Skeletal muscle cell (primary cell): ENCODE measurements at regions not wholly inside any gene's neighbourhood (a gene's known extent, or its start where the extent isn't known, plus 50 kb on each side); places are given as distances from the start of the nearest gene placed in this dataset.
"Not testable (repeated sequence)": the region's sequence is repeated elsewhere in the genome, so short reads cannot be mapped to it uniquely, and the experiment has no call there.

ENCODE experiments used
- DNase-seq: peaks from one replicate; pipeline ENCODE4 v3.0.0-alpha.2; 2010; ENCODE audit warnings: low read depth
- H3K4me3 ChIP-seq: 2 replicates; pipeline ENCODE4 v1.5.1; 2011; ENCODE audit warnings: low read depth, mild to moderate bottlenecking, control low read depth, low read length, moderate library complexity

DNA sequence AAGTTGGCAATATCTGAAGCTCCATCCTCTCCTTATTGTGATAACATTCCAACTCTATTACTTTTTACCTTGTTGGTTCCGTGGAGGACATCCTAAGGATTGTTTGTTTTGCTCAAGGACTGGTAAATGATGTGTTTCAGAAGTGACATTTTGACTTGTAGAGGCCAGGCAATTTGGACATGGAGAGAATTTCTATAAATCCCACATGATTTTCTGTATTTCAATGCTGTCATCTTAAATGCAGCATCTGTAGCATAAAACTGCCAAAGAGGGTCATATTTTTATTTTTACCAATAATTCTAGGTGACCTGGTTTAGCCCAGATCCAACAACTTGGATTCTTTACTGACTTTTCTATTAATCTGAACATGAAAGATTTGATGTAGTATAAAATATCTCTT, 328.4 kb downstream of the BMP4 start:
- no peak overlapping the region for H3K4me3 ChIP-seq
- DNase-seq = no peak

DNA sequence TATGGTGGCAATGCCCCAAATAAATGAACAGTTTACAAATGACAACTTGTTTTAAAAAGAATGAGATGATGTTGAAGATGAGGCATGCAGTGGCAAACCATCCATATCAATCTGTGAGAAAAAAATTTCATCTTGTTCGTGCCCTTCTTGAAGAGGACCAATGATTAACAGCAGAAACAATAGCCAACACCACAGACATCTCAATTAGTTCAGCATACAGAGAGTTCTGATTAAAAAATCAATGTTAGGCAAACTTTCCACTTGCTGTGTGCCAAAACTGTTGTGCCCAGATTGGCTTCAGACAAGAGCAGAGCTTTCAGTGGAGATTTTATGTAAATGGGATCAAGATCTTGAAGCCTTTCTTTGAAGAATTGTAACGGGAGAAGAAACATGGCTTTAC, 329.9 kb downstream of the BMP4 start:
- no peak for DNase-seq
- no peak overlapping the region for H3K4me3 ChIP-seq

DNA sequence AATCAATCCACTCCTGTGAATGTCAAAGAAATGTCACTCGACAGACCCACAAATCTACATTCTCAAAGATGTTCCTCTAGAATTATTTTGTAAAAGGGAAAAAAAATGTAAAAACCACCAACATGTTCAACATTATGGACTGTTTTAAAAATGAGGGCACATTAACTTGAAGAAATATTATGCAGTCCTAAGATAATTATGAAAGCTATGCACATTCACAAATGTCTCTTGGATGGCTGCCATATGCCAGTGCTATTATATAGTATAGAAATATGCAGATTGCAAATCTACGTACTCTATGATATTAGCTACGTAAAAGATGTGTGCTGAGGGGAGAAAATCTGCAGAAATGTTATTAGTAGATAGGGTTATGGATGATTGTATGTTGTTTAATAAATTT, 334.2 kb downstream of the BMP4 start:
- no peak for DNase-seq
- H3K4me3 ChIP-seq = no peak overlapping the region

DNA sequence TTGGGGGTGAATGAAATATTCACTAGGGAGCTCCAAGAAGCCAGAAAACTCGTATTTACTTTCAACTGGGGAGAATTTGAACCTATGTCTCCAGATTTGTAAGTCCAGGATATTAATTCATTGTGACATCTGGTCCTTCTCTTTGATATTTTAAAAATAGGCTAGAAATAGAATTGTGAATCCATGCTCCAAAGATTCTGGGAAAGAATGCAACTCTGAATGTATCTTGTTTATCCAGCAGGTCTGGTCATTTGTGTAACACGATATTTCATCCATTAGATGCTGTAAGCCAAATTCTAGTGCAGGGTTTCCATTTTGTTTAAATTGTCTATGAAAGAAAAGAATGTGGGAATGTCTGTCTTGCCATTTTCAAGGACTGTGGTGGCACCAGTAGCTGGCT, 334.7 kb downstream of the BMP4 start:
- no peak for DNase-seq
- no peak overlapping the region for H3K4me3 ChIP-seq

DNA sequence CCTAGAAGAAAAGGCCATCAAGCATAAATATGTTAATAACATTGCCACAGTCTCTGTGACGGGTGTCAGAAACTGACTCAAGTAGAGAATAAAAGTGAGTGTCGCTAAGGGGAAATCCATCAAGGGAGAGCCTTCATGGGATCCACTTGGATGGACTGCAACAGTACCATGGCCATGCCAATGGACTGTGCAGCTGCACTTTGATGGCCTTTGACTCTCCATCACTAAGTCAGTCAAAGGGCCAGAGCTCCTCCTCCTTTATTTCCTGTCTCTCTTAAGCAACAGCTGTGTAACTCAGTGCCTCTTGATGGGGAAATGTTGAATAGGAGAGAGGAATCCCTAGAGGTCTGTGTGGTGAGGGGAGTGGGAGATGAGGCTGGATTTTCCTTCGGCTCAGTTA, 335.2 kb downstream of the BMP4 start:
- DNase-seq = no peak
- no peak overlapping the region for H3K4me3 ChIP-seq

DNA sequence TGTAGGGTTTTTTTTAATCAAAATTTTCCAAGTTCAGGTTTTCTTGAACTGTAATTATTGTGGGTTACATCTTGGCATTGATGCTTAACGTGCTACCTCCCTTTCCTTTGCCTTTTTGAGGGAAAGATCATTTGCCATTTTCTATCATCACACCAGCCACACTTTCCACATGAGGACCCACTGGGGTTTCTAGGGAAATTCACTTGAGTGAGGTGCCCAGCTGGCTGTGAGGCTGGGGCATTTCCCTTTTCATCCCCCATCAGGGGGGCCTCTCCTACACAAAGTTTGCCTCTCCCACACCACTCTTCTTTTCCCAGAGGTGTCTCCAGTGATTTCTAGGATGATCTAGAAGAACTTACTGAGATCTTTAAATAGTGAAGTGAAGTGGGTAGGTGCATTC, 335.7 kb downstream of the BMP4 start:
- no peak for DNase-seq

DNA sequence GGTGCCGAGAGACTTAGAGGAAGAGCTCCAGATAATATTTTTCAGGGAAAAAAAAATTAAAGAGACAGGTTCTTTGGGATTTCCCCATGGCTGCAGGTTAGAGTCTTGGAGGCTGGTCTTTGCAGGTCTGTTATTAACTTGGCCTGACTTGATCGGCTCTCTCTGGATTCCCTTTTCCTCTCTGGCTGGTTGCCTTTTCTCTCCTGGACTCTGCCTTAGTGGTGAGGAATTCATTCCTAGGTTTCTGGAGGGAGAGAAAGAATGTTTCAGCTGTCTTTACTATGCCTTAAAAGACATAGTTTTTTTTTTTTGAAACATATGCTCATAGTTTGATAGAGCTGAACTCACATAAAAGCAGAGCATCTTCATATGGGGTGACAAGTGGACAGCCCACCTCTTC, 336.3 kb downstream of the BMP4 start:
- no peak overlapping the region for H3K4me3 ChIP-seq
- DNase-seq = no peak

More for the DNA sequence above, 335.7 kb downstream of the BMP4 start:
- H3K4me3 ChIP-seq = no peak overlapping the region

DNA sequence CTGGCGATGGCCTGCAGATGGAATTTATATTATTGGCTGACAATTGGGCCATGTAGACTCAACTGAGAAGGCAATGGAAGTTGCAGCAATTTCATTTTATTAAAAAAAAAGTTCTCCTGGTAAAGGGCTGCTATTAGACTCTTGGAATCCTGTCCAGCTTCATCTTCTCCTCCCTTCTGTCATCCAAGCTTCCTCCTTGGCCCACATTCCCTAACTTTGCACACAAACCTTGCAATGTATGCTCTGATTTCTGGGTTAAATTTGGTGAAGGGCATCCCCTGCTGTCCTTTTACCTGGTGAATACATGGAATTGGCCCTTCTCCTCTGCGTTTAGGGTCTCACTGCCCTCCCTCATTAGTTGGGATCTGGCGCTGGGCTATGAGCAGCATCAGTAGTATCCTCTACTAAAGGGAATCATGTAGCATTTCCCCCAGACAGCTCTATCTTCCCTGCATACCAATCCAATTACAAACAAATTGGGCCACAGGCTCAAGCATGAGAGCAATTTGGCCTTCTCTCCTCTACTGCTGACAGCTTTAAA, 336.9 kb downstream of the BMP4 start:
- no peak for DNase-seq
- no peak overlapping the region for H3K4me3 ChIP-seq

DNA sequence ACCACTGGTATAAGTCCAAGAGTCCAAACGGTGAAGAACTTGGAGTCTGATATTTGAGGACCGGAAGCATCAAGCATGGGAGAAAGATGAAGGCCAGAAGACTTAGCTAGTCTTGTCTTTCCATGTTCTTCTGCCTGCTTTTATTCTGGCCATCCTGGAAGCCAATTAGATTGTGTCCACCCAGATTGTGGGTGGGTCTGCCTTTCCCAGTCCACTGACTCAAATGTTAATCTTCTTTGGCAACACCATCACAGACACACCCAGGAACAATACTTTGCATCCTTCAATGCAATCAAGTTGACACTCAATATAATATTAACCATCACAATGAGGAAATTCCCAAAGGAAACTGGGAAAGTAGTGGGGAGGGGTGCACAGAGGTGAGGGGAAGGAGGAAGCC, 340.1 kb downstream of the BMP4 start:
- not testable (repeated sequence) for DNase-seq, H3K4me3 ChIP-seq

DNA sequence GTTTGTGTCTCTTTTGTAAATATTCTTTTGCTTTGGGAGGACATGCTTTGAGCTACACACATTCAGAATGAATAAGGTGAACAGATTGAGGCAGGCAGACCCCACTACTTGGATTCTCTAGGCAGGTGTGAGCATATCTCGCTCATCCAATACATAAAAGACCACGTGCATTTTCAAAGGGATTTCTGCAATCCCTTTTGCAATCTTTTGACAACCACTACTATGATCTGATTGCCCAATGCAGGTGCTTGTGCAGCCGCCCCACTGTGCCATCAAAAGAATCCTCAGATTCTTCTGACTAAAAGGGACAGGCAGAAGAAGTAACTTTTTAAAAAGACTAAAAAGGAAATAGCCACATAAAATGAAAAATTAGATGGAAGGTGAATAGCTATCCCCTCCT, 341.4 kb downstream of the BMP4 start:
- DNase-seq = no peak
- H3K4me3 ChIP-seq = no peak overlapping the region

DNA sequence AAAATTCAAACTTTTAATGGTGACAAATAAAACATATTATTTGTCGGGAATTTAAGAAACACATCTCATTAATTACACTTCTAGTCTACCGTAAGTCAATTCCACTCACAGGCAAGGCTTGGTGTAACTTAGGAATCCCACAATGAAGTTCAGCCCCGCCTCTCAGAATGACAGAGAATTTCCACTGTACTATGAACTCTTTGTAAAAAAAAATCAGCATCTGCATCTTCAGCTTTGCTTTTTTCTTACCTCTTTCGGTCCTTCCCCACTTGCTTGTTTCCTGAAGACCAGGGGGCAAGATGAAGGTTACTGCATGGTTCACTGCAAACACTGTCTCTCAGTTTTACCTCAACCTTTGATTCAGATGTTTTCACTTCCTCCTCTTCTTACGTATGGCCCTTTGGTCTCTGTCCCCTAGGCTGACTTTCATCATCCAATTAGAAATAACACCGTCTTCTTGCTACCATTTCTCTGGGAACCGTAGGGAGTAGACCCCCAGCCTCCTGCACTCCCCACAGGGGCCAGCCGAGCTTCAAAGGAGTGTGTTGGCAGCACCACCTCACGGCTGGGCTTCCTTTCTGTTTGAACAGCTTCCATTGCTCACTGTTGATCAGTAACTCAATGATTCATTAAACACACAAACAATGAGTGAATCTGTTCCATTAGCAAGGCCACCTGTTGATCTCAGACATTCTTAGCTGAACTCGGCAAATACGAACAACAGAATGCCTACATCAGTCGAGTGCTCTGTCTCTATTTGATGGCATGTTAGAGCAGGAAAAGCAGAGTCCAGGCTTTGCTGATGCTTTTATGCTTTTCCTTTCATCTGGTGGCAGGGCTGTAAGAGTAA, 343.0 kb downstream of the BMP4 start:
- H3K4me3 ChIP-seq = no peak overlapping the region
- no peak for DNase-seq

DNA sequence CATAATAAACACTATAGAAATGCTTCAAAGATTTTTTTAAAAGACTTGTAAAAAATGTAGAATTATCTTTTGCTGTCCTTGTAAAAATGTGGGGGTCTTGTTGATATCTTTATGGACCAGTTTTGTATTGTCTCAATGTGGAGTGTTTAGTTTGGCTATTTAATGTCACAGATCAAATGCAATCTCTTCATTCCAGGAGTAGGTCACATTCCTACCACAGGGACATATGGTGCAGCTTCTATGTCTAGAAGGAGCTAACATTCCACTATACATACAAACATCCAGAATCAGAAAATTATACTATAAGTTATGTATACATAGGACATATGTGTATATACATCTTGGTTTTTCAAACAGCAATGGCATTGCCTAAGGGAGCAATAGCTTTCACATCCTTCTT, 345.7 kb downstream of the BMP4 start:
- no peak for DNase-seq
- H3K4me3 ChIP-seq = no peak overlapping the region

DNA sequence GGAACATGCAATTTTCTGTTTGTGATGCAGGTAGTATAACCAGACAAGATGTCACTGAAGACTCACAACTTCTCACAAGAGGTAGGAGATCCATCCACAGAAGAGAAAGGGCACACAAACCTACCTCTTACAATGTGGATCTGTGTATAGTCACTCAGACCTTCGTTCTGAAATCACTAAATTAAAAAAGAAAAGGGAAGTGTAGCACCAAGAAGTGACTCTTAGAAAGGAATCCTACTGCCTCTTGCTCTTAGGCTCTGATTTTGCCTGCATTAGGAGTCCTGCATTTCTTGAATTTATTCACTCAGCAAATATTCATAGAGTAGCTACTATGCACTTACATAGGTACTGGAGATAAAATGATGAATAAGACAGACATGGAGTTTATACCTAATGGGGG, 347.6 kb downstream of the BMP4 start:
- no peak overlapping the region for H3K4me3 ChIP-seq
- DNase-seq = no peak

DNA sequence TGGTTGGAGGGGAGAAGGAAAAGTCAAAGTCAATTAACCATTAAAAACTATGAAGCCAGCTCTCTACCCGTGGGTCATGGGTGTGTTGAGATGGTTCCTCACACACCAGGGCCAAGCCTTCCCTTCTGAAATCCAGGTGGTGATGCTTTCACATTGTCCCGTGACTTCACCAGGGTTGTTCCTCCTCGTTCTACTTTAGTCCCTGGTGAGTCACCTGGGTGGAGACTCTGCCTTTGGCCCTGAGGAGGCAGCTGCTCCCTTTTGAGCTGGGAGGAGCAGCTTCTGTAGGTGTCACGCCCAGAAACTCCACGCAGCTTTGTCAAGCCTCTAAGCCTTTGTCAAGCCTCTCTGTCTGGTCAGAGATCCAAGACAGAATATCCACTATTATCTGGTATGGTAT, 348.3 kb downstream of the BMP4 start:
- no peak overlapping the region for H3K4me3 ChIP-seq
- no peak for DNase-seq

DNA sequence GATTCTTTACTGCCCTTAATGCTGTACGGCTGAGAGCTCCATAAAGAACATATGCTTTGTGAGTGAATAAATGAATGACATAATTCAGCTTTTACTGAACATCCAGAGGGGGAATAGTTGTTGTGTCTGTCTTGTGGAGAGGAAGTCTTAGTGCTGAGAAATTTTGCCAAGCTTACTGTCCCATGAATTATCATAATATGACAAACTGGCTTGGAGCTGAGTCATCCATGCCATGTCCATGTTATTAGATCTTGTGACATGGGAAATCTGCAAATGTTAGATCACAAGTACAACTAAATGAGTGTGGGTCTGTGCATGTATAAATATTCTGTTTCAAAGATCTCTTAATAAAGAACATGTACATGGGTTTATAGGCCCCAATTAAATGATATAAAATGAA, 350.4 kb downstream of the BMP4 start:
- no peak for DNase-seq
- H3K4me3 ChIP-seq = no peak overlapping the region

DNA sequence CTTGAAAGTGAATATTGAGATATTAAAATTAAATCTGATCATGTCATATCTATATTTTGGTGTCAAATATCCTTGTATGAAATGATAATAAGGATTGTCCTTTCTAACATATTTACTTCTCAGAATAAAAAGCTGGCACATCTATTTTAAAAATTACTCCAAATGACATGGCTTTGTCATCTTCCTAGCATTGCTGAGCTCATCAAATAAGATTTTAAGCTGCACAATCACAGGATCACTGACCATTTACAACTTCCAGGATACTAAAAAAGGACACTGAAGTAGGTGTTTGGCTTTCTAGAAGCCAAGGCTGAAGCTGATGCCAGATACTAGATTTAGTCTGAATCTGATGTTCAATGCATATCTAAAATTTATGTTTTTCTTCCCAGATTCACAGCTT, 351.1 kb downstream of the BMP4 start:
- no peak for DNase-seq
- H3K4me3 ChIP-seq = no peak overlapping the region

DNA sequence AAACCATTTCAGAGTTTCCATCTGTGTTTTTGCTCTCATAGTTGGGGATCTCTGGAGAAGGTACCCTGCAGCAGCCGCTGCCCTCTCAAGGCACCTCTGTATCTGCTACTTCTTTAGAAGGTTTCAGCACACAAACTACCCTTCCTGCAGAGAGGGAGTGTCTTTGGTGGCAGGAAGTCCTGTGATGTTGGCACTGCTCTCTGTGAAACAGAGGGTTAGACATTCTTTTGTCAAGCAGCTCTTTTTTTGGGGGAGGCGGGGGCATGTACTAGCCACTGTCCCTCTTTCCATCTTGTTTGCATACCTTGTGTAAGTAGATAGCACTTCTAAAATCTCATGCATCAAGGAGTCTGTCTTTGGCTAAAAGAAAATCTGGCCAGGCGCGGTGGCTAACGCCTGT, 352.6 kb downstream of the BMP4 start:
- DNase-seq = no peak
- H3K4me3 ChIP-seq = no peak overlapping the region

DNA sequence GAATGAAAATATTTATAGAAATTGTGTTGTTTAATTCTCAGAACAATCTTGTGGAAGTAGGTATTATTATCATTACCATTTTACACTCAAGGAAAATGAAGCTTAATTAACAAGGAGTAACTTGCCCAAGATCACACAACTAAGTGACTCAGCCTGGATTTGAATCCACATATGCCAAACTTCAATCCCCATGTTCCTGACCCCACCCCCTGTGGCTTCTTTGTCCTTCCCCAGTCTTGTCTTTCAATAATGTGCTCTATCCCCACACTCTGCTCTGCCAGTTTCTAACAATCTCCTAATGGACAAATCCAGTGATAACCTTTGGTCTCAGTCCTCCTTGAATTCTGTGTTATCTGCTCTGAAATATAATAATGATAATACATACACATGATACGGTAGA, 355.2 kb downstream of the BMP4 start:
- no peak for DNase-seq
- no peak overlapping the region for H3K4me3 ChIP-seq

DNA sequence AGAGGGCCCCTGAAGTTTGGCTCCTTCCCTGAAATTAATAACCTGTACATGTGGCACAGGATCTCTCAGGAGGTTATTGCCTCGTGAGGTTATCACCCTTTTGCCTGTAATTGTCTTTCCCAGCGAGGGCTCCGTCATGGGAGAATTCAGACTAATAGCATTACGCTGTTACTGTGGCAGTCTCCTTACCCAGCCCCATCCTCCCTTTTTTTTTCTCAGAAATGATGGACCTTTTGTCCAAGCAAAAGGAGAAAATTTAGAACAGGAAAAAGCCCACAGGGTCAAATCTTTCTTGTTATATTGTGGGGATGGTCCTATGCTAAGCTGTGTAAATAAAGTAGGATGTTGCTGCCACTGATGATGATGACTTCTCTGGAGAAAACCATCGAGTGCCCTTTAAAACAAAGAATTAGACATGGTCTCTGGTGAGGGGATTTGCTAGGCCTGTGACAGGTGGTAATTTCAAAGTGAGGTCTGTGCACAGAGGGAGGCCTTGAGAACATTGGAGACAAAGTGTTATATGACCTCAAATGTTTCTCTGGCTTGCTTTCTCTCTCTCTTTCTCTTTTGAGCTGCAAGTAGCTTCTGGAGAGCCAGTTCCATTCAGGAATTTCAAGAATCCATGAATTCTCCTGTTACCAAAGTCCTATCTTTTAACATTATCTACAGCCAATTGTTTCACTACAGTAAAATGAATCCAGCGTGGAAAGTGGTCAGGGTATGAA, 357.2 kb downstream of the BMP4 start:
- H3K4me3 ChIP-seq = no peak overlapping the region
- no peak for DNase-seq

DNA sequence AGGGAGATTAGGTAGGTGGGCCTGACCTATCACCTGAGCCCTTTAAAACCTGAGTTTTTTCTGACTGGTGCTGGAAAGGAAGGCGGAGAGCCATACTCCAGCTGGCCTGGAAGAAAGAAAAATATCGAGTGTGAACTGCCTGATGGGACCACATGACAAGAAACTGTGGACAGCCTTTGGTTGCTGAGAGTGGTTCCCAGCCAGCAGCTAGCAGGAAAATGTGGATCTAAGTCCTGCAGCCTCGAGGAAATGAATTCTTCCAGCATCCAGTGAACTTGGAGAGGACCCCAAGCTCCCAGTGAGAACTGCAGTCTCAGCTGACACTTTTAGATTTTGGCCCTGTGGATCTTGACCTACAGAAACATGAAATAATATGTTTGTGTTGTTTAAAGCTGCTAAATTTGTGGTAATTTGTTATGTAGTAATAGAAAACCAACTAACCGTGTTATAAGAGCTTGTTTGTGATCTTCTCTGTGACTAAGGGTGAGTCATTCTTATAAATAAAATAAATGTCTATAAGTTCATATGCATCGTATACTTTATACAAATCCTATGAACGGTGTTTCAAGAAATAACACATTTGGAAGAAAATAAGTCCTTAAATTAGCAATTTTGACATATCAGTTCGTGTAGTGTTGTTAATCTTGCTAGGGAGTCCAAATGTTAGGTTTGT, 359.6 kb downstream of the BMP4 start:
- DNase-seq = no peak
- no peak overlapping the region for H3K4me3 ChIP-seq
